IMR-90 (cell line): ENCODE measurements at regions not wholly inside any gene's neighbourhood (a gene's known extent, or its start where the extent isn't known, plus 50 kb on each side); places are given as distances from the start of the nearest gene placed in this dataset.

ENCODE experiments used
- CHD1 ChIP-seq: IDR thresholded peaks from 2 replicates; pipeline ENCODE4 v1.6.1; 2012; ENCODE audit warnings: low read depth, low read length, improper control_type of control experiment
- MAFK ChIP-seq: IDR thresholded peaks from 2 replicates; pipeline ENCODE4 v1.6.1; 2012; ENCODE audit warnings: low read depth, low read length, improper control_type of control experiment
- POLR2A ChIP-seq: IDR thresholded peaks from 2 replicates; pipeline ENCODE4 v1.6.1; 2012; ENCODE audit warnings: mild to moderate bottlenecking, low read depth, low read length
- RAD21 ChIP-seq: IDR thresholded peaks from 2 replicates; pipeline ENCODE4 v1.6.1; 2012; ENCODE audit warnings: low read length, improper control_type of control experiment
- RFX5 ChIP-seq: IDR thresholded peaks from 2 replicates; pipeline ENCODE4 v1.8.0; 2012; ENCODE audit warnings: low read depth, mild to moderate bottlenecking, low read length, moderate library complexity
- SMC3 ChIP-seq: fragments of 150-350 bp; IDR thresholded peaks from 2 replicates; pipeline ENCODE4 v1.6.1; 2016; ENCODE audit warnings: low read depth, mild to moderate bottlenecking, antibody characterized with exemption, low read length, moderate library complexity
- TF ChIP-seq, protein P1 (sequence below): conservative IDR thresholded peaks from 2 replicates; pipeline ENCODE4 v1.5.1; 2012; ENCODE audit warnings: mild to moderate bottlenecking, low read depth, low read length, improper control_type of control experiment
- TF ChIP-seq, protein P2 (sequence below): fragments of 150-350 bp; IDR thresholded peaks from 2 replicates; pipeline ENCODE4 v1.6.1; 2017; ENCODE audit warnings: mild to moderate bottlenecking, antibody characterized with exemption, low read length, low read depth

DNA sequence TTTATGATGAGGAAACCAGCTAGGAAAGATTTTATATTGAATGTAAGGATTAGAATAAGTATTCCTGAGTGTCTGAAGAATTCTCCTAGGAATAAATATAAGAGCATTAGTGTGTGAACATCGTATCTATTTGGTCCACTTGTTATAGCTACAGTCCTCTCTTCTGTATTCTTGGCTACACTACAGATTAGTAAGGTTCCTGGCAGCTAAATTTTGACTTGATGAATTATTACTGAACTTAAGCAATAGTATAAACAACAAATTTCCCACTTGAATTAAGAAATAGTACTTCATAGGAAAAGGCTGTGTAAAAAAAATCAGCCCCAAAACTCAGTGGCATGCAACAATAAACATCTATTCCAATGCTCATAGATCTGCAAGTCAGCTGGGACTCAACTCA lies 138.4 kb upstream of the G2E3 start:
- TF ChIP-seq, protein P1, sequence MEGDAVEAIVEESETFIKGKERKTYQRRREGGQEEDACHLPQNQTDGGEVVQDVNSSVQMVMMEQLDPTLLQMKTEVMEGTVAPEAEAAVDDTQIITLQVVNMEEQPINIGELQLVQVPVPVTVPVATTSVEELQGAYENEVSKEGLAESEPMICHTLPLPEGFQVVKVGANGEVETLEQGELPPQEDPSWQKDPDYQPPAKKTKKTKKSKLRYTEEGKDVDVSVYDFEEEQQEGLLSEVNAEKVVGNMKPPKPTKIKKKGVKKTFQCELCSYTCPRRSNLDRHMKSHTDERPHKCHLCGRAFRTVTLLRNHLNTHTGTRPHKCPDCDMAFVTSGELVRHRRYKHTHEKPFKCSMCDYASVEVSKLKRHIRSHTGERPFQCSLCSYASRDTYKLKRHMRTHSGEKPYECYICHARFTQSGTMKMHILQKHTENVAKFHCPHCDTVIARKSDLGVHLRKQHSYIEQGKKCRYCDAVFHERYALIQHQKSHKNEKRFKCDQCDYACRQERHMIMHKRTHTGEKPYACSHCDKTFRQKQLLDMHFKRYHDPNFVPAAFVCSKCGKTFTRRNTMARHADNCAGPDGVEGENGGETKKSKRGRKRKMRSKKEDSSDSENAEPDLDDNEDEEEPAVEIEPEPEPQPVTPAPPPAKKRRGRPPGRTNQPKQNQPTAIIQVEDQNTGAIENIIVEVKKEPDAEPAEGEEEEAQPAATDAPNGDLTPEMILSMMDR: no peak
- TF ChIP-seq MAFK (no peak), POLR2A (no peak), RAD21 (no peak), RFX5 (no peak), SMC3 (no peak), CHD1 (no peak)
- TF ChIP-seq, protein P2, sequence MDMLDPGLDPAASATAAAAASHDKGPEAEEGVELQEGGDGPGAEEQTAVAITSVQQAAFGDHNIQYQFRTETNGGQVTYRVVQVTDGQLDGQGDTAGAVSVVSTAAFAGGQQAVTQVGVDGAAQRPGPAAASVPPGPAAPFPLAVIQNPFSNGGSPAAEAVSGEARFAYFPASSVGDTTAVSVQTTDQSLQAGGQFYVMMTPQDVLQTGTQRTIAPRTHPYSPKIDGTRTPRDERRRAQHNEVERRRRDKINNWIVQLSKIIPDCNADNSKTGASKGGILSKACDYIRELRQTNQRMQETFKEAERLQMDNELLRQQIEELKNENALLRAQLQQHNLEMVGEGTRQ: no peak
